ENCODE measurements at regions not wholly inside any gene's neighbourhood (a gene's known extent, or its start where the extent isn't known, plus 50 kb on each side); places are given as distances from the start of the nearest gene placed in this dataset.
A peak's percentile ranks its signal among the peaks of the same experiment; 100 is the strongest.

GRCh38 chr3:39671116-39671515, 138.3 kb upstream of the MYRIP start:
- H3K36me3 ChIP-seq: no peaks in the 10 kb centered on the region
- 81 to 88% methylated on average over 4 of the region's 4 CpGs for WGBS, 2 donors (ENCODE audit: low coverage in 1 of 2)
- in situ Hi-C loops (cut with MboI; ENCODE audit: low pct_ligation_motif_present in 1 of 4, low pct_unique_long_range_greater_than_20kb in 1 of 4, low sequenced_read_pairs in 3 of 4): no loop called here
- H3K4me1 ChIP-seq: no peaks in the 10 kb centered on the region
- H3K9me3 ChIP-seq: no peaks in the 10 kb centered on the region
- TF ChIP-seq EP300 (IDR thresholded peaks at IDR 0.05; ENCODE audit: low read depth) (no peak), POLR2AphosphoS5 (IDR thresholded peaks at IDR 0.05) (no peak), CTCF (IDR thresholded peaks at IDR 0.05) (no peak), POLR2A (IDR thresholded peaks at IDR 0.05) (no peak)
- no peak overlapping the region for H3K4me3 ChIP-seq
- H3K27me3 ChIP-seq: no peaks in the 10 kb centered on the region
- H3K27ac ChIP-seq: no peak overlapping the region
- DNase-seq: no peak
- intact Hi-C loops (cut with DNase I; ENCODE audit: low total_unique reads): no loop called here

GRCh38 chr3:39671600-39671999, 137.8 kb upstream of the MYRIP start:
- Histone ChIP-seq H3K9me3 (no peaks in the 10 kb centered on the region), H3K36me3 (no peaks in the 10 kb centered on the region), H3K27ac (no peak overlapping the region), H3K4me3 (no peak overlapping the region), H3K27me3 (no peaks in the 10 kb centered on the region), H3K4me1 (no peaks in the 10 kb centered on the region)
- TF ChIP-seq POLR2AphosphoS5 (IDR thresholded peaks at IDR 0.05) (no peak), POLR2A (IDR thresholded peaks at IDR 0.05) (no peak), CTCF (IDR thresholded peaks at IDR 0.05) (no peak), EP300 (IDR thresholded peaks at IDR 0.05; ENCODE audit: low read depth) (no peak)
- in situ Hi-C loops (cut with MboI; ENCODE audit: low pct_ligation_motif_present in 1 of 4, low pct_unique_long_range_greater_than_20kb in 1 of 4, low sequenced_read_pairs in 3 of 4) (no loop called here), intact Hi-C loops (cut with DNase I; ENCODE audit: low total_unique reads) (no loop called here)
- 50 to 60% methylated on average over 1 to 2 of the region's 2 CpGs for WGBS, 2 donors (ENCODE audit: low coverage in 1 of 2)
- DNase-seq: no peak

- DNase-seq: no peak
- intact Hi-C loops (cut with DNase I; ENCODE audit: low total_unique reads) (no loop called here), in situ Hi-C loops (cut with MboI; ENCODE audit: low pct_ligation_motif_present in 1 of 4, low pct_unique_long_range_greater_than_20kb in 1 of 4, low sequenced_read_pairs in 3 of 4) (loop anchor here in 3 of 4 donors (25.0 kb wide), 1 partner anchor 482 kb away; no protein-coding TSS in a partner anchor)
- no peaks in the 10 kb centered on the region for H3K27me3 ChIP-seq
- TF ChIP-seq CTCF (IDR thresholded peaks at IDR 0.05) (no peak), POLR2A (IDR thresholded peaks at IDR 0.05) (no peak), EP300 (IDR thresholded peaks at IDR 0.05; ENCODE audit: low read depth) (no peak), POLR2AphosphoS5 (IDR thresholded peaks at IDR 0.05) (no peak)
- no peak overlapping the region for H3K4me3 ChIP-seq
- no peak overlapping the region for H3K27ac ChIP-seq
- H3K36me3 ChIP-seq: no peaks in the 10 kb centered on the region
- 83 to 89% methylated on average over 1 of the region's 1 CpG for WGBS, 2 donors (ENCODE audit: low coverage in 1 of 2)
- no peaks in the 10 kb centered on the region for H3K9me3 ChIP-seq
- no peaks in the 10 kb centered on the region for H3K4me1 ChIP-seq
These were observed 104.0 kb upstream of the MYRIP start for GRCh38 chr3:39705351-39705900.

GRCh38 chr3:39707314-39707909, 102.0 kb upstream of the MYRIP start:
- no peaks in the 10 kb centered on the region for H3K4me1 ChIP-seq
- no peaks in the 10 kb centered on the region for H3K9me3 ChIP-seq
- no peak overlapping the region for H3K4me3 ChIP-seq
- DNase-seq: no peak
- TF ChIP-seq POLR2AphosphoS5 (IDR thresholded peaks at IDR 0.05) (no peak), POLR2A (IDR thresholded peaks at IDR 0.05) (no peak), CTCF (IDR thresholded peaks at IDR 0.05) (peak; percentile 53 to 78 (median 63)), EP300 (IDR thresholded peaks at IDR 0.05; ENCODE audit: low read depth) (no peak)
- in situ Hi-C loops (cut with MboI; ENCODE audit: low pct_ligation_motif_present in 1 of 4, low pct_unique_long_range_greater_than_20kb in 1 of 4, low sequenced_read_pairs in 3 of 4) (loop anchor here in 3 of 4 donors (25.0 kb wide), 1 partner anchor 480 kb away; no protein-coding TSS in a partner anchor), intact Hi-C loops (cut with DNase I; ENCODE audit: low total_unique reads) (no loop called here)
- H3K36me3 ChIP-seq: no peaks in the 10 kb centered on the region
- no peak overlapping the region for H3K27ac ChIP-seq
- H3K27me3 ChIP-seq: no peaks in the 10 kb centered on the region
- 14 to 15% methylated on average over 5 of the region's 5 CpGs for WGBS, 2 donors (ENCODE audit: low coverage in 1 of 2)
